HepG2 (cell line): ENCODE measurements at regions not wholly inside any gene's neighbourhood (a gene's known extent, or its start where the extent isn't known, plus 50 kb on each side); places are given as distances from the start of the nearest gene placed in this dataset.

Experiments
- ETV5 ChIP-seq: IDR thresholded peaks from 2 replicates; pipeline ENCODE4 v1.6.1; 2018; ENCODE audit warnings: missing biosample characterization, missing genetic modification reagents, inconsistent platforms, borderline replicate concordance
- FOXO4 ChIP-seq: sonication (generic); formaldehyde crosslinking; conservative IDR thresholded peaks from 2 replicates; pipeline ENCODE4 v1.8.1; 2023; ENCODE audit warnings: missing genetic modification reagents
- GFI1 ChIP-seq: sonication (generic); formaldehyde crosslinking; IDR thresholded peaks from 2 replicates; pipeline ENCODE4 v1.5.0; 2020; ENCODE audit warnings: missing genetic modification reagents, mild to moderate bottlenecking, borderline replicate concordance
- HNF1B ChIP-seq: sonication (generic); formaldehyde crosslinking; IDR thresholded peaks from 2 replicates; pipeline ENCODE4 v1.5.1; 2020; ENCODE audit warnings: mild to moderate bottlenecking, moderate library complexity, missing genetic modification reagents
- LCORL ChIP-seq, 2 experiments: fragments of 450-650 bp in 1 of 2; sonication (generic) in 1 of 2; formaldehyde crosslinking in 1 of 2; IDR thresholded peaks; 2 replicates each; pipeline versions ENCODE4 v1.5.0 to v1.6.1; 2017 to 2020; ENCODE audit warnings: antibody characterized with exemption in 1 of 2, missing genetic modification reagents in 1 of 2
- MXD4 ChIP-seq: IDR thresholded peaks from 2 replicates; pipeline ENCODE4 v1.6.1; 2016; ENCODE audit warnings: mild to moderate bottlenecking, missing biosample characterization, missing genetic modification reagents
- NFIC ChIP-seq: IDR thresholded peaks from 2 replicates; pipeline ENCODE4 v1.6.1; 2012; ENCODE audit warnings: mild to moderate bottlenecking, low read length, inconsistent platforms
- PHF21A ChIP-seq: sonication (generic); formaldehyde crosslinking; IDR thresholded peaks from 2 replicates; pipeline ENCODE4 v1.5.0; 2020; ENCODE audit warnings: mild to moderate bottlenecking, missing genetic modification reagents
- RNF219 ChIP-seq: sonication (generic); formaldehyde crosslinking; IDR thresholded peaks from 2 replicates; pipeline ENCODE4 v1.5.0; 2020; ENCODE audit warnings: mild to moderate bottlenecking, missing genetic modification reagents
- SIX1 ChIP-seq: sonication (generic); formaldehyde crosslinking; IDR thresholded peaks from 2 replicates; pipeline ENCODE4 v1.4.0; 2020; ENCODE audit warnings: missing genetic modification reagents, borderline replicate concordance
- SSRP1 ChIP-seq: IDR thresholded peaks from 2 replicates; pipeline ENCODE4 v1.6.1; 2016; ENCODE audit warnings: control low read depth
- STAT5B ChIP-seq: sonication (generic); formaldehyde crosslinking; IDR thresholded peaks from 2 replicates; pipeline ENCODE4 v1.4.0; 2020; ENCODE audit warnings: missing genetic modification reagents
- ZBTB39 ChIP-seq: sonication (generic); formaldehyde crosslinking; IDR thresholded peaks from 2 replicates; pipeline ENCODE4 v1.5.0; 2020; ENCODE audit warnings: missing genetic modification reagents
- ZFP82 ChIP-seq: sonication (generic); formaldehyde crosslinking; IDR thresholded peaks from 2 replicates; pipeline ENCODE4 v1.5.1; 2020; ENCODE audit warnings: mild to moderate bottlenecking, missing genetic modification reagents, borderline replicate concordance
- ZKSCAN1 ChIP-seq: fragments of 150-350 bp; IDR thresholded peaks from 2 replicates; pipeline ENCODE4 v1.6.1; 2014; ENCODE audit warnings: low read length
- ZNF251 ChIP-seq: sonication (generic); formaldehyde crosslinking; IDR thresholded peaks from 2 replicates; pipeline ENCODE4 v1.9.0; 2021; ENCODE audit warnings: mild to moderate bottlenecking, missing genetic modification reagents
- ZNF253 ChIP-seq: sonication (generic); formaldehyde crosslinking; IDR thresholded peaks from 2 replicates; pipeline ENCODE4 v1.8.0; 2022; ENCODE audit warnings: mild to moderate bottlenecking, missing genetic modification reagents, borderline replicate concordance
- ZNF317 ChIP-seq: sonication (generic); formaldehyde crosslinking; IDR thresholded peaks from 2 replicates; pipeline ENCODE4 v1.5.0; 2020; ENCODE audit warnings: mild to moderate bottlenecking, missing genetic modification reagents
- ZNF660 ChIP-seq: sonication (generic); formaldehyde crosslinking; IDR thresholded peaks from 2 replicates; pipeline ENCODE4 v1.5.1; 2020; ENCODE audit warnings: mild to moderate bottlenecking, low read depth, missing genetic modification reagents, borderline replicate concordance

- TF ChIP-seq SSRP1 (CRISPR knock-in tag) (peak; percentile 75), GFI1 (CRISPR knock-in tag) (peak; percentile 71), RNF219 (CRISPR knock-in tag) (peak; percentile 60; the same call in 1 of the 2 replicates), SIX1 (CRISPR knock-in tag) (0 out of 2 replicates have a peak, but pooled peaks have one; percentile 53), ETV5 (CRISPR knock-in tag) (no peak), ZNF251 (CRISPR knock-in tag) (no peak), PHF21A (peak; percentile 90), FOXO4 (CRISPR knock-in tag) (no peak), LCORL (IDR thresholded peaks at IDR 0.05) (no peak), LCORL (CRISPR knock-in tag; IDR thresholded peaks at IDR 0.05) (no peak), ZNF660 (CRISPR knock-in tag) (0 out of 2 replicates have a peak, but pooled peaks have one; percentile 42), HNF1B (CRISPR knock-in tag) (peak; percentile 88), ZBTB39 (no peak), ZNF317 (CRISPR knock-in tag) (peak; percentile 88), MXD4 (CRISPR knock-in tag) (peak; percentile 52; the same call in 1 of the 2 replicates), STAT5B (0 out of 2 replicates have a peak, but pooled peaks have one; percentile 34), NFIC (peak; percentile 94), ZFP82 (CRISPR knock-in tag) (no peak), ZNF253 (CRISPR knock-in tag) (no peak), ZKSCAN1 (peak; percentile 99)
Measured at GRCh38 chr6:26204332-26205160, 117.3 kb downstream of the HFE start (continued).
